MCF 10A (cell line): ENCODE measurements at regions not wholly inside any gene's neighbourhood (a gene's known extent, or its start where the extent isn't known, plus 50 kb on each side); places are given as distances from the start of the nearest gene placed in this dataset.
A peak's percentile ranks its signal among the peaks of the same experiment; 100 is the strongest.

Experiments
- BruUV-seq: library from RNA; stranded (reverse); fragments of 400-500 nt; replicated peaks from 2 replicates; lab custom pipeline; 2021; lab: Mats Ljungman, UMichigan
- CTCF ChIA-PET: fragments of 300-600 bp; sonication (Branson Sonifier 250); formaldehyde crosslinking; extraction: SDS; loops from one replicate; lab custom pipeline; 2021; ENCODE audit warnings: antibody characterized with exemption, inconsistent platforms; lab: Yijun Ruan, JAX
- POLR2A ChIA-PET: fragments of 300-600, 350-650 bp; sonication (Branson Sonifier 250); formaldehyde crosslinking; extraction: SDS; loops from one replicate; lab custom pipeline; 2020; ENCODE audit warnings: antibody characterized with exemption, inconsistent platforms; lab: Yijun Ruan, JAX
- DNase-seq: peaks from one replicate; pipeline ENCODE4 v3.0.0-alpha.2; 2018; ENCODE audit not compliant: unreplicated experiment
- H3K27ac Mint-ChIP-seq: one replicate; pipeline ENCODE4 v1.8.0; 2022; ENCODE audit warnings: mild to moderate bottlenecking, low read depth, mixed read lengths; ENCODE audit not compliant: unreplicated experiment
- H3K27me3 Mint-ChIP-seq: one replicate; pipeline ENCODE4 v1.8.0; 2022; ENCODE audit warnings: mixed read lengths; ENCODE audit not compliant: insufficient read depth, unreplicated experiment
- H3K36me3 Mint-ChIP-seq: one replicate; pipeline ENCODE4 v1.8.0; 2022; ENCODE audit warnings: mild to moderate bottlenecking, moderate library complexity, mixed read lengths; ENCODE audit not compliant: insufficient read depth, unreplicated experiment
- H3K4me1 Mint-ChIP-seq: one replicate; pipeline ENCODE4 v1.8.0; 2022; ENCODE audit warnings: mixed read lengths; ENCODE audit not compliant: insufficient read depth, unreplicated experiment
- H3K4me3 Mint-ChIP-seq: one replicate; pipeline ENCODE4 v1.8.0; 2022; ENCODE audit warnings: mild to moderate bottlenecking, moderate library complexity, mixed read lengths; ENCODE audit not compliant: unreplicated experiment
- H3K9me3 Mint-ChIP-seq: one replicate; pipeline ENCODE4 v1.8.0; 2022; ENCODE audit warnings: mixed read lengths; ENCODE audit not compliant: unreplicated experiment
- CTCF ChIP-seq: fragments of 200-600 bp; IDR thresholded peaks from one replicate; pipeline ENCODE4 v1.8.0; 2022; ENCODE audit warnings: antibody characterized with exemption, mild to moderate bottlenecking; ENCODE audit not compliant: unreplicated experiment
- intact Hi-C: fragments of 100-400 bp; cut with micrococcal nuclease; formaldehyde crosslinking; loops from 2 replicates; pipeline ENCODE4 v1.14.1; 2022

GRCh38 chr11:36750349-36750748, 152.3 kb upstream of the RAG2 start:
- no TSS peak for BruUV-seq
- Mint-ChIP-seq H3K36me3 (no peaks in the 10 kb centered on the region), H3K4me1 (peaks cover 10% of the 10 kb centered on the region), H3K27ac (no peak overlapping the region), H3K27me3 (peaks cover 26% of the 10 kb centered on the region), H3K9me3 (no peaks in the 10 kb centered on the region), H3K4me3 (no peak overlapping the region)
- DNase-seq, result no peak
- CTCF ChIA-PET, result interaction anchor here (0.6 to 7.6 kb wide), 6 partner anchors 8 to 185 kb away, joined by 3 to 204 read pairs (median 32); partner anchors contain the start of genes IFTAP and RAG1
- POLR2A ChIA-PET, result interaction anchor here (0.6 kb wide), 1 partner anchor 489 kb away, joined by 4 read pairs; no protein-coding TSS in a partner anchor
- TF ChIP-seq CTCF, result no peak
- intact Hi-C loops, result no loop called here

DNA sequence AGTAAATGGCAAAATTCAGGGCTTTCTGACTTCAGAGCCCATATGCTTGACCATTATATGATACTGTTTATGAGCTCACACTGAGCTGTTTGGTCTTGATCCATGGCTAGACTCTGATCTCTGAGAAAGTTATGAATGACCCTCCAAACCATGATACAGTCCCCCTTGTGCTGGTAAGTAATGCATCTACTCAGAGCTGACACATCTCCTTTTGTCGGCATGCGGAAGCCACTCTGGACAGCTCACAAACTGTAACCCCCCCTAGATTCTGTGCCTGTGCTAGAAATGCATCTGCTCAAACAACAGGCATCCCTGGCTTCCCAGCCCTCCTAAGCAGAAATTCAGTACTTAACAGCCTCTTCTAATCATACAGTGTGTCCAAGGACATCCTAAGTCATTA, 150.8 kb upstream of the RAG2 start:
- Mint-ChIP-seq H3K4me3 (no peak overlapping the region), H3K27me3 (peaks cover 38% of the 10 kb centered on the region), H3K27ac (no peak overlapping the region), H3K4me1 (peaks cover 10% of the 10 kb centered on the region), H3K9me3 (no peaks in the 10 kb centered on the region), H3K36me3 (no peaks in the 10 kb centered on the region)
- no peak for DNase-seq
- ChIA-PET CTCF (interaction anchor here (0.5 to 7.6 kb wide), 21 partner anchors 9 to 184 kb away, joined by 3 to 204 read pairs (median 5); partner anchors contain the start of gene RAG1), POLR2A (interaction anchor here (0.6 kb wide), 1 partner anchor 155 kb away, joined by 3 read pairs; the partner anchor contains the start of gene IFTAP)
- TF ChIP-seq CTCF, result no peak
- BruUV-seq, result no TSS peak
- intact Hi-C loops, result no loop called here

GRCh38 chr11:36746886-36747710, 149.1 kb upstream of the RAG2 start:
- H3K27me3 Mint-ChIP-seq, result peaks cover 38% of the 10 kb centered on the region
- ChIA-PET CTCF (interaction anchor here (0.5 to 7.6 kb wide), 74 partner anchors 11 to 1693 kb away, joined by 3 to 204 read pairs (median 4); partner anchors contain the start of genes RAG1 and TRAF6), POLR2A (interaction anchor here (0.6 to 1.7 kb wide), 3 partner anchors 45 to 1800 kb away, joined by 3 to 6 read pairs (median 3); no protein-coding TSS in a partner anchor)
- BruUV-seq, result no TSS peak
- H3K36me3 Mint-ChIP-seq, result no peaks in the 10 kb centered on the region
- H3K9me3 Mint-ChIP-seq, result no peaks in the 10 kb centered on the region
- H3K27ac Mint-ChIP-seq, result no peak overlapping the region
- H3K4me3 Mint-ChIP-seq, result no peak overlapping the region
- peaks cover 10% of the 10 kb centered on the region for H3K4me1 Mint-ChIP-seq
- peak; percentile 90 for TF ChIP-seq CTCF
- intact Hi-C loops, result loop anchor here (1.0 kb wide), 2 partner anchors 45 to 183 kb away; no protein-coding TSS in a partner anchor
- peak; percentile 92 for DNase-seq
